Stimulated activated CD8-positive, alpha-beta memory T cell treated with anti-CD3 and anti-CD28 coated beads, Interleukin-7, amount 100 ng/mL, for 4 hours (primary cell): ENCODE measurements at regions not wholly inside any gene's neighbourhood (a gene's known extent, or its start where the extent isn't known, plus 50 kb on each side); places are given as distances from the start of the nearest gene placed in this dataset.
"Not testable (repeated sequence)": the region's sequence is repeated elsewhere in the genome, so short reads cannot be mapped to it uniquely, and the experiment has no call there.

Experiments
- DNase-seq, 2 donors: peaks; one replicate each; pipeline ENCODE4 v3.0.0-alpha.2; 2020; ENCODE audit warnings: low read depth in 2 of 2

DNA sequence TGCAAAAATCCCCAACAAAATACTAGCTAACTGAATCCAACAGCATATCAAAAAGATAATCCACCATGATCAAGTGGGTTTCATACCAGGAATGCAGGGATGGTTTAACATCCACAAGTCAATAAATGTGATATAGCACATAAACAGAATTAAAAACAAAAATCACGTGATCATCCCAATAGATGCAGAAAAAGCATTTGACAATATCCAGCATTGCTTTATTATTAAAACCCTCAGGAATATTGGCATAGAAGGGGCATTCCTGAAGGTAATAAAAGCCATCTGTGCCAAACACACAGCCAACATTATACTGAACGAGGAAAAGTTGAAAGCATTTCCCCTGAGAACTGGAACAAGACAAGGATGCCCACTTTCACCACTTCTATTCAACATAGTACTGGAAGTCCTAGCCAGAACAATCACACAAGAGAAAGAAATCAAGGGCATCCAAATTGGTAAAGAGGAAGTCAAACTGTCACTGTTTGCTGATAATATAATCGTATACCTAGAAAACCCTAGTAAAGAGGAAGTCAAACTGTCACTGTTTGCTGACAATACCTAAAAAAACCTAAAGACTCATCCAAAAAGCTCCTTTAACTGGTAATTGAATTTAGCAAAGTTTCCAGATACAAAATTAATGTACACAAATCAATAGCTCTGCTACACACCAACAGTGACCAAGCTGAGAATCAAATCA lies 109.8 kb downstream of the RNASET2 start:
- not testable (repeated sequence) for DNase-seq

DNA sequence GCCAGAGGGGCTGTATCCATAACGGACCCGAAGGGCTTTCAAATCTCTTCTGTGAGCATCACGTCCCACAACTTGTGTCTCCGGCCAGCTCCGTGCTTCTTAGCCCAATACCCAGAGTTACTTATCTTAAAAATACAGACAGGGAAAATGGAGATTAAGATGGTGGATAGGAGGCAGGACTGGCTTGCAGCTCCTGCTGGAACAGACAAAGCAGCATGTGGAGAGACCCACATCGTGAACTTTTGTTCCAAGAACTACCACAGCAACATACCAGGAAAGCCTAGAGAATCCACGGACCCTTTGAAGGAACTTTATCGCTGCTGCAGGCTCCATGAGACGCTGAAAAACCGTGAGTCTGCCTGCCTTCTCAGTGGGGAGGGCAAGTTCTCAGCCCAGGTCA lies 113.7 kb downstream of the RNASET2 start:
- DNase-seq: no peak

DNA sequence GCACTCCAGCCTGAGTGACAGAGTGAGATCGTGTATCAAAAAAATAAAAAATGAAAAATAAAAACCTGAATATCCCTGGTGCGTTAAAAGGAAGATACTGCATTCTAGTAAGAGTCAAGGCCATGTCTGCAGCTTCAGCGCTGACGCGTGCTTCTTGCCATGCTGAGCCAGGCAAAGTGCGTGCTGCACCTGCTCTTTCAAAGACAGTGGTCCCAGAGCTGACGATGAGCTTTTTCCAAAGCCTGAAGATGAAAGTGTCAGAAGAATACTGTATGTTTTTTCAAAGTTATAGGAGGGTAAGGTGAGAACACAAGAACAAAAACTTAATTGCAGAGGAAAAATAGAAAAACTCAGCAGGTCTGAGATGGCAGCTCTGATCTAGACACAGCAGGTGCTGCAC lies 115.1 kb downstream of the RNASET2 start:
- no peak for DNase-seq

DNA sequence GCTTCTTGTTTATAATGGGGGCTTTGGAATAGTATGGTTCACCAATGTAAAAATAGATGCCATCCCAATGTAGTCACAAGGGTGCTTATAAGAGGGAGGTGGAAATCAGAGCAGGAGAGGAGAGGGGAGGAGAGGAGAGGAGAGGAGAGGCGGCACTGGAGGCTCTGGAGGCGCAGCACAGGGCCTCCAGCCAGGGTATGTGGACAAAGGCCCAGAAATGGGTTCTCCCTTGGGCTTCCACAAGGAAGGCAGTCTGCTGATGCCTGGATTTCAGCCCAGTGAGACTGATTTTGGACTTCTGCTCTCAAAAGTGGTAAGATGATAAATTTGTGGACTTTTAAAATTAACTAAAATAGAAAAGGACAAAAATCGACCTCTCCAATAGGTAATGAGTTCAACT lies 116.8 kb downstream of the RNASET2 start:
- no peak for DNase-seq

DNA sequence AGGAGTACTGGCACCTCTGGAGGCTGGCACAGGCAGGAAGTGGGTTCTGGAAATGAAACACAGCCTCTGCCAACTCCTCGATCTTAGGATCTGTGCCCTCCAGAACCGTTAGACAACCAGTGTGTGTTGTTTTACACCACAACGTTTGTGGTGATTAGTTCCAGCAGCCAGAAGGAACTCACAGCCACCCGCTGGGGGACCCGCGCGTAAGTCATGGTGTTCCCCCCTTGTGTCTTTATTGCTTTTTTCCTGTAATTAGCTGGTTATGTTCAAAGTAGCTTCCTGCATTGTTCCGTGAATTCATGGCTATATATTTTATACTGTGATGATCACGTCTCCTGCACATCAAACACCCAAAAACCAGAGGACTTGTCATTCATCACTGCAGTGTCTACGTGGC lies 117.4 kb downstream of the RNASET2 start:
- no peak for DNase-seq

DNA sequence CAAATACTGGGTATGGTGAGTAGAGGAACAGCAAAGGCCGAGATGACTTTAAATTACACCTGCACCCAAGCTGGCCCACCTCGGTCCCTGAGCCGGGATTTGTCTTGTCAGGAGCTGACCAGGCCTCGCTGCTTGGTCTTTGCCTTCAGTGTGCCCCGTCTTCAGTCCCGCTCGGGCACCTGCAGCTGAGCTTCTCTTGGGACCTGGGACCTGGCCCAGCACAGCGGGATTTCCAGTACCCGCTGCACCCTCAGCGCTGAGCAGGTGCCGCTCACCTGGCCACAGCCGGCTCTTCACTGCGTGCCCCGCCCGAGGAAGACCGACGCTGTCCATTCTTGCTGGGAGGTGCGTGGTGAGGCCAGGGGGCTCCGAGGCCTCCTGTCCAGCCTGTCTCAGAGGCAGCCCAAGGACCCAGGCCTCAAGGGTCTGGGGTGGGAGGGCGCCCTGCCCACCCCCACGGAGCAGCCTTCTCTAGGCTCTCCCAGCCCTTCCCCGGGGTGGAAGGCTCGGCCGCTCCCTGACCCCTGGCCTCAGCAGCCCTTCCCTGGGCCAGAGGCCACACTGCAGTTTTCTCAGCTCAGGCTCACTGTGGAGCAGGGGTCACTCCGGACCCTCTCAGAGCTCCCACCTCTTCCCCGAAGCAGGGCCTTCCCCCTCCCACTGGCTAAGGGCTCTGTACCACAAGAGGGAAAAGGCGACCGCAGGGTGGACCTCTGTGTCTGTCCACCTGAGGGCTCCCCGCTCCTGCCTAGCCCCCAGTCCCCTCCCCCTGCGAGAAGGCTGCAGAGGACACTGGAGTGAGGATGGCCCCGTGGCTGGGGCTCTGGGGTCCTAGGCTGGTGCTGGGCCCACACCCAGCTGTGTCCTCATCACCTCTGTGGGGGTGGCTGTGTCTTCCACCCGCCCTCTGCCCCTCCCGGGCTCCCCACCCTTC lies 119.3 kb downstream of the RNASET2 start:
- DNase-seq: no peak

DNA sequence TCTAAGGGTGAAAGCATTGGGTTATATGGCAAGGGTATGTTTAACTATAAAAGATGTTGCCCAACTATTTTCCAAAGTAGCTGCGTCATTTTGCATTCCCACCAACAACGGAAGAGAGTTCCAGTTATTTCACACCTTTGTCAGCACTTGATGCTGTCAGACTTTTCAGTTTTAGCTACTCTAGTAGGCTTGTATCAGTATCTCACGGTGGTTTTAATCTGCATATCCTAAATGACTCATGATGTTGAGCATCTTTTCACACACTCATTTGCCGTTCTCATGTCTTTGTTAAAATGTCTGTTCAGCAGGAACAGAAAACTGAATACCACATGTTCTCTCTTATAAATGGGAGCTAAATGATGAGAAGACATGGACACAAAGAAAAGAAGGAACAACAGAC lies 122.3 kb downstream of the RNASET2 start:
- no peak for DNase-seq

DNA sequence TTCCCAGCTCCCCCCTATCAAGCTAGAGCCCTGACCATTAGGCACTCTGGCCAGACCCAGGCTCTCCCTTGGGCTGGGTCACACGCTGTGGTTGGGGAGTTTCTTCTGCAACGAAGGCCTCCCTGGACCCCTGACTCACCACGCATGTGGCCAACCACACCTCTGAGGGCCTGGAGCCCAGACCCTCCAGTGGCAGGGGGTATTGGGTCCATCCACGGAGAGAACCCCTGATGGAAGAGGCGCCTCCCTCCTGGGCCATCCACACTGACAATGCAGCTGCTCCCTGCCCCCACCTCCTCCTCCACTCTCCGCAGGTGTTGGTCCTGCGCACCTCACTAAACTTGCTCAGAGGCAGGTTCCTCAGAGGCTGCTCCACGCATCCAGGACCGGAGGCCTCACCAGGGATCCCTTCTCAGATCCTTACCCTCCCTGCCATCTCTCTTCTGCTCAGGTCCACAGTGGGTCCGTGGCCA lies 125.4 kb downstream of the RNASET2 start:
- DNase-seq: no peak

DNA sequence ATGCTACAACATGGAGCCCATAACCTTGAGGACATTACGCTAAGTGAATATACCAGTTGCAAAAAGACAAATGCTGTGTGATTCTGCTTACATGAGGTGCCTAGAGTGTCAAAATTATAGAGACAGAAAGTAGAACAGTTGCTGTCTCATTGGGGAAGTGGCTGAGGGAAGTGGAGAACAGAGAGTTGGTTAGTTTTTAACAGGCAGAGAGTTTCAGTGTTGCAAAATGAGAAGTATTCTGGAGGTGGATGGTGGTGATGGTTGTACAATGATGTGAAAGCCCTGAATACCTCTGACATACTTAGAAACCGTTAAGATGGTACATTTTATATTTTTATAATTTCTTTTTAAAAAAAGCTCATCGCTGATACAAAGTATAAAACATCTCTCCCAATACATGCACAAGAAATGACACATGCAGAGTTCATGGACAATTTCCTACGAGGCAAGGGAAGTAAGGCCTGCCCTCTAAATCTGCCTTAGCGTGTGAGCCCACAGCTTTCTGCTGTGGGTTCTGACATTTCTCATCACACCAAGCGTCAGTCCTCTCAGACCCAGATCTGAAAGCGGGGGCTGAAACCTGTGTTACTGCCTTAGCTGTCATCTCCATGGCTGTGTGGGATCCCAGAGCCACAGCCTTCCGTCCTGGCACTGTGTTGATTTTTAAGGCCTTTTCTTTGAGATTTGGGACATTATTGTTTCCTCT lies 126.0 kb downstream of the RNASET2 start:
- DNase-seq: no peak

DNA sequence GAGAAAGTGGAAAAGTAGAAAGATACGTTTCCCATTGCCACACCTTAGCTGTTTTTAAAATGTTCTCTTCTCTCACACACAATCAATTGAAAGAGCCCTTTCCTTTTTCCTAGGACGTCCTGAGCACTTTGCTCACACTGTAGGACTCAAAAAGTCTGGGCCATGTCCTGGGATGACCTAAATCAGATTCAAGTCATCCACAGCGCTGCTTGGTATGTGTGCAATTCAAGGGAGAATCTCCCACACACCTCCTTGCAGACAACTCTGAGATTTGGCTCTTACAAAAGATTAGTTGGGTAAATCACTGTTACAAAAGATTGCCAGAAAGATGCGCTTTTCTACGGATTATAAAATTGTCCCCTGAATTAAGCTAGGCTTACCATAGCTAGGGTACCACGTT lies 130.1 kb downstream of the RNASET2 start:
- DNase-seq: no peak

DNA sequence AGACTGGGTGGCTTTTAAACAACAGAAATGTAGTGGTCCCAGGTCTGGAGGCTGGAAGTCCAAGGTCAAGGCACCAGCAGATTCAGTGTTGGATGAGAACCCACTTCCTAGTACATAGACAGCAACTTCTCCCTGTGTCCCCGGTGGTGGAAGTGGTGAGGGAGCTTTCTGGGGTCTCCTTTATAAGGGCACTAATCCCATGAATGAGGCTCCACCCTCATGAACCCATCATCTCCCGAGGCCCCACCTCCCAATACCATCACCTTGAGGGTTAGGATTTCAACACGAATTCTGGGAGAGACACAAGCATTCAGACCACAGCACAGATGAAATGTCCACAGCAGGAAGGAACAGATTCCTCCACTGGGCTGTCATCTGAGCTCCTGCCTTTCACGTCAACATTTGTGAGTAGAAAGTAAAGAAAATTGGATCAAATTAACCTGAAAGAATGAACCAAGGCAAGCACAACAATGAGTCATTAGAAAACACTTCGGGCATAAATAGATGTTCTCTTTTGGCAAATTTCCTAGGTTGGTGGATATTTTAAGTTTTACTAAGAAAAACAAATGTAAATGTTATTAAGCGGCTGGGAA lies 130.7 kb downstream of the RNASET2 start:
- DNase-seq: no peak

DNA sequence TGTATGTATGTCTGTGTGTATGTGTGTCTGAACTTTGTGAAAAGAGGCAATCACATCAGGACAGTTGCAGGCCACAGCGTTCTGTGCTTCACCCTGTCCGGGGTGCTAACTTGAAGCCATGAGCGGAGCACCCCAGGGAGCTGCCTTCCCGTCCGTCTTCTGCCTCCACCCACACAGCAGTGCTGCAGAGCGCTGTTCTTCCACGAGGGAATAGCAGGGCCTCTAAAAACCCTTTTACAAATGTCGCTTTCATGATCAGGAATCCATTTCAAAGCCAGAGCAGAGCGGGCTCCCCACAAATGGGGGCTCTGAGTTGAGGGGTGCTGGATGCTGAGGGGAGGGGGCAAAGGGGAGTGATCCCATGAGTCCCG lies 131.5 kb downstream of the RNASET2 start:
- no peak for DNase-seq

DNA sequence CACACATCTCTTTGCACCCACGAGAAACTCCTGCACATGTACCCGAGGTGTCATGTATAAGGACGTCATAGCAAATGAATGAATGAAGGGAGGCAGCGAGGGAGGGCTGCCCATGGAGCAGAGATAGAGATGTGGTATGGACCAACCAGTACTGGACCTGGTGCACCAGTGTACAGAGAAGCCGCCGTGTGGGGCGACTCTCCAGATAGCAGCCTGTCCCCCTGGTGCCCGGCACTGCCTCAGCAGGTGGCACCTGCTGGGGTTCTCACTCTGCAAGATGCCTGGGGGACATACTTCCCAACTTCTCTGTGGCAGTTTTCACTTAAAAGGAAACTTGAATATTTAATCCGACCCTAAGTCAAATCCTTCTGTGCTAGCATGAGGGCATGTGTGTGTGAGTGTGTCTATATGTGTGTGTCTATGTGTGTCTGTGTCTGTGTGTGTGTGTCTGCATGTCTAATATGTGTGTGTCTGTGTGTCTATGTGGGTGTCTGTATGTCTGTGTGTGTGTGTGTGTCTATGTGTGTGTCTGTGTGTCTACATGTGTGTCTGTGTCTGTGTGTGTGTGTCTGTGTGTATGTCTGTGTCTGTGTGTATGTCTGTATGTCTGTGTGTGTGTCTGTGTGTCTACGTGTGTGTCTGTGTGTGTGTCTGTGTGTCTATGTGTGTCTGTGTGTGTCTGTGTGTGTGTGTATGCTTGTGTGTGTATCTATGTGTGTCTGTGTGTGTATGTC lies 132.0 kb downstream of the RNASET2 start:
- DNase-seq: no peak

DNA sequence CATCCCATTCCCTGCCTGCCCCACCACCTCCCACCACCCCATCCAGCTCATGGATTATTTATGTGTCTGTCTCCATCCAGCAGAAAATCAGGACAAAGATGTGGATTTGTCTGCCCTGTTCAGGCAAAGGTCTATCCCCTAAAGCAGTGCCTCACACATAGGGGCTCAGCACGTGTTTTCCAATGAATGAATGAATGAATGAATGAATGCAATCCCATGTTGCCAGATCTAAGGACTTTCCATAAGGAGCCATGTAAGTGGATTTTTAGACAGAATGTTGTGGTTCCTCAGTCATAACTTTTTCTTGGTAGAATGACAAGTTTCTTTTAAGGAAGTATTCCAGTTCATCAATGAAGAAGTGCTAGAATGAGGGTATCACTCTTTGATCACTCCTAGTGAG lies 133.7 kb downstream of the RNASET2 start:
- no peak for DNase-seq

DNA sequence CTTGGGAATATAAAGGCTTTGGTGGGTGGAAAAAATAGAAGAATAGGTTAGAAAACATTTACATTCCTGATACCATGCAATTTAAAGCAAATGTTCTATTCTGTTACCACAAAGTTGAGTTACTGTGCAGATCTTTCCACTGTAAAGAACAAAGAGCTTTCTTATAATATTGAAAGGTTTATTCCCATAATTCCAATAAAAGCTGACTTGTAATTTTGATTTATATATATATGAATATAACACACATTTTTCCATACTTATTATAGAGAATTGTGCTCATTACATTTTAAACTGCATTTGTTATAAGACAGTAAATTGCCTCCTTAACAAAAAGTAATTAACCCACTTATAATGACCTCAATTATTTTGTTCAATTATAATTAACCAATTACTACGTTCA lies 135.9 kb downstream of the RNASET2 start:
- no peak for DNase-seq

DNA sequence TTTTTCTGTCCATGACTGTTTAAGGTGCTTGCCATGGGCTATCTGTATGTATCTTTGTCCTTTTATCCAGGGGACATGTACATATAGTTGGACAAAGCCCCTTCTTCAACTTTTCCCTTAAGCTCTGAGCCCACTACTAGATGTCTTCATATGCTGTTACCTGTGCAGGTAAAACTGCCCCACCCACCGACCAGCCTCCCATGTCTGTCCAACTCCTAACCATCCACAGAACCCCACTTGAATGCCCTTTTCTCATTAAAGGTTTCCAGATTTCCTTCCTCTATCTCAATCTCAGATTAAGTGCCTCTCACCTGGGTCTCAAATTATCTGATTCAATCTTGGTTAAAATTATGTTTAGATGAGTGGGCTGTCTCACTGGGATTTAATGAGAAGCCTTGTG lies 136.3 kb downstream of the RNASET2 start:
- DNase-seq: no peak

DNA sequence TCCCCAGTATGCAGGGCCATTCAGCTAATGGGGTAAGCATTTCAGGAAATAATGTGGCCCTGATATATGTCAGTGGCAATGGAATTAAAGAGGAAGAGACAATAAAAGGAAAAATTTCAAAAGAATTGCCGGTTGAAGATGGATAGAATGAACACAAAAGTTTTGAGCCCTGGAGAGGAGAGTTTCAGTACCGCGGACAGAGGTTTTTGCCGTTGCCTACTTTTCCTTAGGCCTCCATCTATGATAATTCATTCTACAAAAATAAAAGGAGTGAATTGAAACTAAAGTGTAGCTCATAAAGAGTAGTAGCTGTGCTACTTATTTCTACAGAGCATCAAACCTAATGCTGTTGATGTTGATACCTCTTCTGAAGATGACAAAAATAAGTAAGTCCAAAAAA lies 140.7 kb downstream of the RNASET2 start:
- DNase-seq: no peak

DNA sequence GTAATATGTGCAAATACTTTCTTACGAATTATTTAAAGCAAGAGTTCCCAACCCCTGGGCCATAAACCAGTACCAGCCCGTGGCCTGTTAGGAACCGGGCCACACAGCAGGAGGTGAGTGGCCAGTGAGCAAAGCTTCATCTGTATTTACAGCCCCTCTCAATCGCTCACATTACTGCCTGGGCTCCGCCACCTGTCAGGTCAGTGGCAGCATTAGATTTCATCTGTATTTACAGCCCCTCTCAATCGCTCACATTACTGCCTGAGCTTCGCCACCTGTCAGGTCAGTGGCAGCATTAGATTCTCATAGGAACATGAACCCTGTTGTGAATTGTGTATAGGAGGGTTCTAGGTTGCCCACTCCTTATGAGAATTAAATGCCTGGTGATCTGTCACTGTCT lies 142.0 kb downstream of the RNASET2 start:
- DNase-seq: no peak

DNA sequence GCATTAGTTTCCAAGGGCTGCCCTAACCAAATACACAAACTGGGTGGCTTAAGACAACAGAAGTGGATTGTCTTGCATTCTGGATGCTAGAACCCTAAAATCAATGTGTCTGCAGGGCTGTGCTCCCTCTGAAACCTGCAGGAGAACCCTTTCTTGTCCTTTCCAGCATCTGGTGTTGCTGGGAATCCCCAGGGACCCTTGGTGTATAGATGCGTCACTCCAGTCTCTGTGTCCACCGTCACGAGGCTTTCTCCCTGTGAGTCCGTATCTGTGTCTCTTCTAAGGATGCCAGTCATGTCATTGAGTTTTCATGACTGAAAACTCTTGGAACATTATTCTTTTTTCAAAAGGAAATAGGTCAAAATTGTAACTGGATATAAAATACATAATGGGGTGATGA lies 142.9 kb downstream of the RNASET2 start:
- no peak for DNase-seq

DNA sequence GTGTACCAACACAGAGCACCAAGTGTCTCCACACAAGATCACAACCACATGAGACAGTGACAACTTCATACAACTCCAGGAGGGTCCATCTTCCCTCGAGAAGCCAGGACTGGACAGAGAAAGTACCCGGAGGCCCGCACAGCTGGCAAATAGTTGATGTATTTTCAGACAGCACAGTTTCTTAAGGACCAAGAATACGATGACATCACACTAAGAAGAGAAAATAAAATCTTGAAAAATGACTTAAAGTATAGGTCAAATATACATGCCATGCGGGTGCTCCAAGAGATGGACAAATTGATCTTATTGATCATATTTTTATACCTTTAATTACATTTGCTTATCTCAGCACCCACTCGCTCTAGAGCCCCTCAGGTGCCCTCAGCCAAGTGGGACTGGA lies 145.5 kb downstream of the RNASET2 start:
- DNase-seq: no peak

DNA sequence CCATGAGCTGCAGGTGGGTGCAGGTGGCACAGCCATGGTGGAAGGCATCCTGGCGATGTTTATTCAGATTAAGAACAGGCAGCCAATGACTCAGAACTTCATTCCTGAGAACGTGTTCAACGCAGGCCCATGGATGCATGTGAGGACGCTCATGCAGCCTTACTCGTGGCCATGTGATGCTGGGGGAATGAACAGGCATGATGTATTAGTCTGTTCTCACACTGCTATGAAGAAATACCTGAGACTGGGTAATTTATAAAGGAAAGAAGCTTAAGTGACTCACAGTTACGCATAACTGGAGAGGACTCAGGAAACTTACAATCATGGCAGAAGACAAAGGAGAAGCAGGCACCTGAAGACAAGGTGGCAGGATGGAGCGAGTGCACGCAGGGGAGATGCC lies 146.6 kb downstream of the RNASET2 start:
- DNase-seq: no peak
